HG03469 (cell line): ENCODE measurements at regions not wholly inside any gene's neighbourhood (a gene's known extent, or its start where the extent isn't known, plus 50 kb on each side); places are given as distances from the start of the nearest gene placed in this dataset.

Experiments
- ATAC-seq: cut with Tn5 transposase; IDR thresholded peaks from one replicate; pipeline ENCODE4 v1.9.1; 2021; ENCODE audit warnings: mild to moderate bottlenecking, moderate library complexity, moderate number of reproducible peaks; ENCODE audit not compliant: unreplicated experiment

DNA sequence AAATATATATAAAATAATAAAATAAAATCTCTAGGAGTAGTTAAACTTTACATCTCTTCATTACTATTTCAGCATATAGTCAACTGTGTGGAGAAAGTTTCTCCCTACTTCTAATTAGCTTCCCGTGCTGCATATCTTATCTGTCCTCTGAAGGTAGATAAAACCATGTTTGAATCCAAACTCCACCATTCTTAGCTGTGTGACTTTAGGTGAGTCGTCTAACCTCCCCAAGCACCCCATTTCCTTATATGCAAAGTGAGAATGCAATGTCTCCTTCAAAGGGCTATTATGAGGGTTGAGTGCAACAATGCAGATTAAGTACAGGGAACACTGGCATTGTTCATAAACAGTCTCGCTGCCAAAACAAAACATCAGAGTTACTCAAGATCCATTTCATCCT is 80.8 kb upstream of the DRD2 start:
- no peak for ATAC-seq

DNA sequence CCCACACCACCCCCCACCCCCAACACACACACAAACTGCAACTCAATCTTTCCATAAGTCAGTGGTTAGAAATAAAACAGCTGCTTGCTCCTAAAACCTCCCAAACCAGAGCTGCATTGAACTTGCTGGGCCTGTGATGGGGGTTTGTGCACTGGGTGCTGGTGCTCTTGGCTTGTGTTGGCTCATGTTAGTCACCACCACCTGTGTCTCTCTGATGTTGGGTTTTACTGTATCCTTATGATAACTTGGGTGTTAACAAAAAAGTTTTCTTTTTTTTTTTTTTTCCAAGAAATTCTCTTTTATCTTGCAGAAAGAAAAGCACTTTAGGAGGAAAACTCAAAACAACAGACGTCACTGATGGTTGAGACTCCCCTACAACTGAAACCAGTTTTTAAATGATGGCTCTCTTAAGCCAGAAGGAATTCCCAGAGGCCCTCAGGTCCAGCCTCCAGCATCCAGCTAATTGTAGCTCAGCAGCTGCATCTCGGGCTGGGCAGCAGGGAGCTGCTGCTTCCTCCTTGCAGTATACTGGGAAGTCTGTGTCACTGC is 79.9 kb upstream of the DRD2 start:
- no peak for ATAC-seq

DNA sequence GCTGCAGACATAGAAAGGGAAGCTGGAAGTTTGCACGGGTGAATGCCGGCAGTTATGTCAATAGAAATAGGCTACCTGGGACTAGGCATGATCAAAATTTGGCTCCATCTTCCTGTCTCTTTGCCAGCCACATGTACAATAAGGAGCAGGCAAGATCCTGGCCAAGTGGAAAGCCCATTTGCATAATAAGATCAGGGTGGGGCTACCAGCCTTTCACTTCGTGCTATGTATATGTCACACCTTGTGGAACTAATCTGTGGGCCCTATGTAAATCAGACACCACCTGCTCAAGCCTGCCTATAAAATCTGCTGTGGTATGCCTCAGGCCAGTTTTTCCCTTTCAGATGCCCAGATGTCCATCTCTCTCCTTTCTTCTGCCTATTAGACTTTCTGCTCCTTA is 79.3 kb upstream of the DRD2 start:
- ATAC-seq = no peak

DNA sequence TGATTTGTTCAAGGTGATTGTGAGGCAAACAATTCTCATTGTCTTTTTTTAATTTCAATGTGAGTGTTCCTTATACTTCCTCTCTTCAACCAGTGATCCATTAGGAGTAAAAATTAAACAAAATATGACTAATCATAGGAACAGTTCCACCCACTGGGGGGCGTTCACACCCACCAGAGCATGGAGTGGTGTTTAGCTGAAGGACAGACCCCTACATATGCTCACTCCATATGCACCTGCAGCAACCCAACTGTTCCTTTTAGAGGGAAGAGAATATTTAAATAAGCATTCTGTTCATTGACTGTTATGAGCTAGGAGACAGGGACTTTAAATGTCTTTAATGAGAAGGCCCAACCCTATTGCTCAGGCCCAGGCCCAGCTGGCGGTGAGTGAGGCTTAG is 78.7 kb upstream of the DRD2 start:
- ATAC-seq = no peak

DNA sequence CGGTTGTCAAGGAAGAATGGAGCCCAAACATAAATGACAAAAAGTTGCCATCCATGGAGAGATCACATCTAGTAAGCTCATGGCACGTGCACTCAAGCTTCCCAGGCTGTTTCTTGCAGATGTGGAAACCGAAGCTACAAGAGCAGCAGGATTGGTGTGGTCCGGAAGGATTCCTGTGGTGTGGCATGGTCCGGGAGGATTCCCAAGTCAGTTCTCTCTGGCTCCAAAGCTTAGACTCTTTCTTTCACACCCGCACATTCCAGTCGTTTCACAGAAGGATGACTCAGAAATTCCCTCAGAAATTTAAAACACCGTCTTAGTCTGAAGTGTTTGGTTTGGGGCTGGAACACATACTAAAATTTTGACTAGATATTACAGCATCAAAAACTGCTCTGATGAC is 78.0 kb upstream of the DRD2 start:
- ATAC-seq = no peak

DNA sequence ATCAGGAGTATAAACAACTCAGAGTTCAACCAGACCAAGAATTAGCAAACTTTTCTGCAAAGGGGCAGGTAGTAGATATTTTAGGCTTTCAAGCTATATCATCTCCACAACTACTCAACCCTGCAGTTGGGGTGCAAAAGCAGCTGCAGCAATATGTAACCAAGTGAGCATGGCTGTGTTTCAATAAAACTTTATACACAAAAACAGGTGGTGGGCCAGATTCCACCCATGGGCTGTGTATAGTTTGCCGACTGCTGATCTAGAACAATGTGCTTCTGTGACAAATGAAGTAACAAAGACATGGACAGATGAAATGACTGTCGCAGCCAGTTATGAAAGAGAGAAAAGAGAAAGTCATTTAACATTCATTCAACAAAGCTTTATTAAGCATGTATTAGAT is 77.1 kb upstream of the DRD2 start:
- no peak for ATAC-seq

DNA sequence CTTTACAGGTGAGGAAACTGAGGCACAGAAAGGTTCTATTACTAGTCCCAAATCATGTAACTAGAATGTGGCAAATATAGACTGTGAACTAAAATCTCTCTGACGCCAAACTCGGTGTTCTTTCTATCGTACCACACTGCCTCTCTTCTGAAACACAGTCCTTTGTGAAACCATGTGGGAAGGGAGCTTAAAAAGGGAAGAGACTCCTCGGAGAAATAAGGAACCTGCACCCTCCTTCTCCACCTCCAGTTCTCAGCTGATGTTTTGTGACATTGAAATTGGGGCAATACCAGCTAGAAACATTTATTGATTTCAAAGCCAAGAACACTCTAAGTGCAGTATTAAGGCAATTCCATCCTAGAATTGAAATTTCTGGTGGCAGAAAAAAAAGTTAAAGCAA is 76.4 kb upstream of the DRD2 start:
- no peak for ATAC-seq

DNA sequence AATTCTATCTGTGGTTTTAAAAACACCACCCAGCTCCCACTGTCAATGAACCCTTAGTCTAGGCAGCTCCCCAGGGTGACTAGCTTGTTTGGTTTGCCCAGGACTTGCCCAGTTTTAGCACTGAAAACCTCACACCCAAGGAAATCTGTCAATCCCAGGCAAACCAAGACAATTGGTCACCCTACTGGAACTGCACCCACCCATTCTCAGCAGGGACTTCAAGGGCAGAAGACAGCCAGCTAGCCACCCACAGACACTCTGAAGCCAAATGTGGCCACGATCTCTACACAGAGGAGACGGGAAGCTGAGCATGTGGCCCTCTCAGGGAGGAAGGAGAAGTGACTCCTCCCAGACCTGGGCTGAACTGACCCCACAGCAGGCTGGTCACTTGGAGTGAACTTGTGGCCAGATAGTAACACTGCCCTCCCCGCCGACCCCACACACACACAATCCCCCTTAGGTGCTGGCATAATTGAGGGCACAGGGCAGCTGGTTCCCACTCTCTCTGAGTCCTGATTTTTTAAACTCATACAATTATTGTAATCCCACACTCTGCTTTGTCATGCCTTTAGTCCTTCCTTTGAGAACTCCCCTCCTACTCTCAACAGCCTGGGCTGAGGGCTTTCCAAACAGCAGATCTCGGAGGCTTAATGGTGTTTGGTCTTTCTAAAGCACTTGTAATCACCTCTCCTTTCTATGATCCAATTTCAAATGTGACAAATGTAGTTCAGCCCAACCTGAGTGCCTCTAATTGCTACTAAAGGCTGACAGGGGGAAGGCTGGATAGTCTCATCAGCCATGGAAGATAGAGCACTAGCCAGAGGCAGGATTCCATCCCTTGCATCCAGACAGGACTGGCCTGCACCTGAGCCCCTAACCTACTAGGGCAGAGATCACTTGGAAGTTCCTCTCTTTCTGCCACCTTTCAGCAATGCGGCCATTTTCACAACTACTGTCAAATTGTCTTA is 74.7 kb upstream of the DRD2 start:
- no peak for ATAC-seq

DNA sequence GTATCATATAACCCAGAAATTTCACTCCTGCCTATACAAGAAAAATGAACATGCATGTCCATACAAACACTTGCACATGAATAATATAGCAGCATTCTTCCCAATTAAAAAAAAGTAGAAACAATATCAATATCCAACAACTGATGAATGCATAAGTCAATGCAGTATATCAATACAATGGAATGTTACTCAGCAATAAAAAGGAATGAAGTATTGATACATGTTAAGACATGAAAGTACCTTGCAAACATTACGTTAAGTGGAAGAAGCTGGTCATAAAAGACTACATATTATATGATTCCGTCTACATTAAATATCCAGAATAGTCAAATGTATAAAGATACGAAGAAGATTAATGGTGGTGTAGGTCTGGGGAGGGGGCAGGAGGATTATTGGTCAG is 73.9 kb upstream of the DRD2 start:
- no peak for ATAC-seq

DNA sequence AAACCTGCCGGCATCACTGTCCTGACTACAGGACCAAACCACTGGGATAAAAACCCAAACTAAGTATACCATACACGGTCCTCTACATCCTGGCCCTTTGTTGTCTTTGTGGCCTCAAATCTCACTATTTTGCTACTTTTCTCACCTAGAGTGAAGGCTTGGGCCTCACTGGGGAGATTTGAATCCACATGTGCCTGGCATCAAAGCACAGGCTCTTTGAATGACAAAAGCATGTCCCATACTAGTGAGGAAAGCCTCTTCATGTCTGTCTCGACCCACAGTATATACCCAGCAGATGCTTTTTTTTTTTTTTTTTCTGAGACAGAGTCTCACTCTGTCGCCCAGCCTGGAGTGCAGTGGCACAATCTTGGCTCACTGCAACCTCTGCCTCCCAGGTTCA is 72.5 kb upstream of the DRD2 start:
- ATAC-seq = no peak

DNA sequence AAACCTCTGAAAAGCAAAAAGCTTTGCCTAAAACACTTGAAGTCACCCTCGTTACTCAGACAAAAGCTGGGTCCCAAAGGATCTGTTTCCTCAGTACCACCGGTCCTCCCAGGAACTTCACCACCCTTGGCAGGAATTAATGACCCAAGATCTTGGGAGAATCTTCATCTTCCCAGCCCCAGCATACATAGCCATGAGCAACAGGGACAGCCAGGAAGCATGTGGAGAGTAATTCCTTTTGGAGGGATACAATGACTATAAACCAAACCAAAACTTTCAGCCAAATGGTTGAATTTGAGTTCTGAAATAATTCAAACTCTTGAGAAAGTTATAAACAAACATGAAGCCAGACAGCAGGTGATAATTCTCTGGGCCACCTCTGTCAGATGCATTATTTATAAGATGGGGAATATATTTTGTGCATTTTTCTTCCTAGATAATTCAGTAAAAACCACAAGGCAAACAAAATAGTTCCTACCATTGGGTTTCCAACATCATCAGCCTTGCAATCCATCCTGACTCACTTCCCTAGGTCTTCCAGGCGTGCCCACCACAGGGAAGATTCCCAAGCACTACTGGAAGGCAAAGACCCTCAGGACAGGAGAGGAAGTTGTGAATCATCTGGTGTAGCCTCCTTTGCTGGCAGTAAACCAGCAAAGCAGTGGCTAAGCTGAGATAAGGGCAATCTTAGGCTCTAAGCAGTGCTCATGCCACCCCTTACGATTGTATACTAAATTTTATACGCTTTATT is 71.7 kb upstream of the DRD2 start:
- no peak for ATAC-seq

DNA sequence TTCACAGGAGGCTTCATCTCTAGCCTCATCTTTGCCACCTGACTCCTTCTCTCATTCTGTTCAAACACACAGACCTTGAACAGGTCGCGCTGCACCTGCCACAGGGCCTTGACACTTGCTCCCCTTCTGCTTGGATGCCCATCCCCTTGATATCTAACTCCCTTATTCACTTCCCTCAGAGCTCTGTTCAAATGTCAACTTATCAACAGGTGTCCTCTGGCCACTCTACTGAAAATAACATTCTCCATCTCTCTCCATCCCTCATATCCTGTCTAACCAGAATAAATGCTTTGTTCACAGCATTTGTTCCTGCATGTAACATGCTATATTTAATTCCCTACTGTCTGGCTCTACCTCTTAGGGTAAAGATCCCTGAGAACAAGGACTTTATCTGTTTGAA is 67.2 kb upstream of the DRD2 start:
- ATAC-seq = no peak

DNA sequence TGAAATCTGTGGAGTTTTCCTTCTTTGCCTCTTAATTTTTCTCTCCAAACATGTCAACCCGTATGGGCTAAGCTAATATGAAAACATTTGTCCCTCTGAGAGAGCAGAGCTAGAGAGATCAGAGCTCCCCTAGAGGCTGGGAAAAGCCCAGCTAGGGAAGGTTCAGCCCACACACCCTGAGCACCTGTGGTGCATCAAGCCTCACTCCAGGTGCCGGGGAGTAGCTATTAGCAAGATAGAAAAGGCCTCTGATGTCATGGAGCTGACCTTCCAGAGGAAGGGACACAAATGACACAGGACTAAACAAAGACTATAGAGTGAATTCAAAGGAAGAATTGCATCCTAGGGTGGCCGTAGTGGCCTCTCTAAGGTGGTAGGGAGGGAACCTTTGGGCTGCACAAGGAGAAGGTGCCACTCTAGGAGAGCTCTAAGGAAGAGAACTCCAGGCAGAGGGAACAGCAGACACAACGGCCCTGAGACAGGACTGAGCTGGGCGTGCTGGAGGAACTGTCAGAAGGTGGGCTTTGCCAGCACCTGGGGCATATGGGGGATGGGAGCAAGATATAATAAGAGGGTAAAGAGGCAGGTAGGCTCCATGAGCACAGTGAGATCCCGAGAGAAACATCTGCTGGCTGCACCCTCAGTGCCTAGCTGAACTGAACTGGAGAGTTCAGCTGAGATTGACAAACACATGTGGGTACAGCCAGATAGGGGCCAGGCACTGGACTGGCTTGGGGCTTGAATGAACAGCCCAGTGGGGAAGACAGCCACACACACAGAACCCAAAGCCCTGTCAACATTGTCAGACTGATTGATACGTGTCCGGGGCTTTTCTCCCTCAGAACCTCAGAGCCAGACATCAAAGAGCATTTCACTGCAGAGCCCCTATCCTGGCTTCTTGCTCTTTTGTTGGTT is 65.5 kb upstream of the DRD2 start:
- ATAC-seq = no peak

DNA sequence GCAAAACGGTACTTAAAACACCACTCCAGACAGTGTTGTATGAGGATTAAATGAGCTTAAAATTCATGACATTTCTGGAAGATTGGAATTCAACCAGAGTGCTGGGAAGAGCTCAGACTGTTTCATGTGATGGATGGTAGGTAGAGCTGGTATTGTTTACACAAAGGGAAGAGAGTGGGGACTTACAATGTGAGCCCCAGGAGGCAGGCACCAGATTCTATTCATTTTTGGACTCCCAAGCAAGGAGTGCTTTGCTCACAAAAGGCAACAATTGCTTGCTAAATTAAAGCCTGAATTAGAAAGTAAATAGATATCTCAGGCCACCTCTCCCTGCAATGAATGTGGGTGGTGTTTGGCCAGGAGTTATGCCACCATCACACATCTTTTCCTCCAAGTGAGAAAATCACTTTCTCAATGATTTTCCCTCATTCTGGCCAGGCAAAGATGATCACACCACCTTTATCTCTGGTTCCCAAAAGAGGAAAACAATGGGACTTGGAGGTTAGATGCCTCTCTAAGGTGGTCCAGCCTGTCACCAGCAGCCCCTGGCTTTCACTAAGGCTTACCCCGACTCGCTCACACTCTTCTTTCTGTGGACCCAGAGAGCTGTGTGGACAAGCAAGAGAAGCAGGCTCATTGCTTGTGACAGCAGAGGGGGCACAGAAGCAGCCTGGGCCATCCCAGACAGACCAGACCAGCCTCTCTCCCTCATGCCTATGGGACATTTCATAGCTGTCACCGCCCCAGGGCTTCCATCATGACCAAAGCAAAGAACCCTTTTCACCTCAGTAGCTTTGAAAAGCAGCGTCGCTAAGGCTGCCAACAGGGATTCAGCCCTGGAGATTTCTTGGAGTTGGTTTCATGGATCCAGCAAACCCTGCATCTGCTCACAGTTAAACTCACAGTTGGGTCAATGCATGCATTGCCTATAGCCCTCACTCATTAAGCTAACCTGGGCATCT is 63.5 kb upstream of the DRD2 start:
- ATAC-seq = no peak

DNA sequence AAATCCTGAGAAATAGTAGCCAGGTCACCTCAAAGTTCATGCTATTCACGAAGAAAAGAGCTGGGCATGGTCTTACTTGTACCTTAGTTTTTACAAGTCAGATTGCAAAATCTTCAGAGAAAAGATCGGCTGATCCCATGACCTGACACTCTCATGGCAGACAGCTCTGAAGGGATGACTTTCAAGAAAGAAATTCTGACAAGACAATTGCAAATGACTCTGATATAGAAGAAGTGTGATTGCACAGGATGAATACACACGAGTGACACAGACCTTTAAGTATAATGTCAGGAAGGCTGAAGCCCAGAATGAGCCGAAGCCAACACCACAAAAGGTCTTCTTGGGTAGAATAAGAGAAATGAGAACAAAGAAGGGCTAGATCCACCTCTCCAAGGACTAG is 59.4 kb upstream of the DRD2 start:
- ATAC-seq = no peak

DNA sequence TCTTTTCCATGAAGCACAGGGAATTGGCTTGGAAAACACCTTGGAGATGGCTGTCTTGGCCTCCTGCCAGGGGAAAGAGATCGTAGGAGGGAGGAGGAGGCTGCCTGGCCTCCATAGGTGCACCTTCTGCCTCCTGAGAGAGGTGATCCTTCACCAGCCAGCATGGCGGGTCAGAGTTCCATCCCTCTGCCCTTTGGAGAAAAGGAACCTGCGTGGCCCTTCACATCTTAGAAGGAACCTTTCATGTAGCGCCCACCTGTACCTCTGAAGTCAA is 58.2 kb upstream of the DRD2 start:
- ATAC-seq = no peak

DNA sequence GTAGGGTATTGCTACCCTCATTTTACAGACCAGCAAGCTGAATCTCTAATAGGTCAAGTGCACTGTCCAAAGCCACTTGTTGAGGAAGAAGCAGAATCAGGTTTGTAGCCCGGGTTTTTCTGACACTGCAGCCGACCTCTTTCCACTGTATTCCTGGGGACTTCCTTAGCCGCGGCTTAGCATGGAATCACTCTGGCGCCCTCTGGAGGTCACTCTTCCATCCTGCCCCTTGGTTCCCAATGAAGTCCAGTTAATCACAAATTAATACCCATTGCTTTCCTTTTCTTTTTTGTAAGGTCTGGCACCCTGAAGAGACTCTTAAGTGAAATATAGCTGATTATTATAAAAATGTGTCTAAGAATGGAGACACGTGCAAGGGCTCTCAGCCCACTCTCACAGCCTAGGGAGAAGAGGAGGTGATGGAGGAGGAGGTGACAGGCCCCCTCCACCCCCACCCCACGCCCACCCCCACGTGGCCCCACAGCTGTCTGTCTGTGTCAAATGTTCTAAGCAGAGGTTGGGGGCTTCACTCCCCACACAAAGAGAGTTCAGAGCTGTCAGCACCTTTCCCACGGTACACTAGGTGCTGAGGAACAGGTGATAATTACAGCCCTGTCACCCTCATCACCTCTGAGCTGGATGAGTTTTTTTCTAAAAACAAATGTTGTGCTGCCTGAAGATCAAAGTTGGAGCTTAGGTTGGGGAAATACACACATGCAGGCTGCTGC is 57.7 kb upstream of the DRD2 start:
- no peak for ATAC-seq

DNA sequence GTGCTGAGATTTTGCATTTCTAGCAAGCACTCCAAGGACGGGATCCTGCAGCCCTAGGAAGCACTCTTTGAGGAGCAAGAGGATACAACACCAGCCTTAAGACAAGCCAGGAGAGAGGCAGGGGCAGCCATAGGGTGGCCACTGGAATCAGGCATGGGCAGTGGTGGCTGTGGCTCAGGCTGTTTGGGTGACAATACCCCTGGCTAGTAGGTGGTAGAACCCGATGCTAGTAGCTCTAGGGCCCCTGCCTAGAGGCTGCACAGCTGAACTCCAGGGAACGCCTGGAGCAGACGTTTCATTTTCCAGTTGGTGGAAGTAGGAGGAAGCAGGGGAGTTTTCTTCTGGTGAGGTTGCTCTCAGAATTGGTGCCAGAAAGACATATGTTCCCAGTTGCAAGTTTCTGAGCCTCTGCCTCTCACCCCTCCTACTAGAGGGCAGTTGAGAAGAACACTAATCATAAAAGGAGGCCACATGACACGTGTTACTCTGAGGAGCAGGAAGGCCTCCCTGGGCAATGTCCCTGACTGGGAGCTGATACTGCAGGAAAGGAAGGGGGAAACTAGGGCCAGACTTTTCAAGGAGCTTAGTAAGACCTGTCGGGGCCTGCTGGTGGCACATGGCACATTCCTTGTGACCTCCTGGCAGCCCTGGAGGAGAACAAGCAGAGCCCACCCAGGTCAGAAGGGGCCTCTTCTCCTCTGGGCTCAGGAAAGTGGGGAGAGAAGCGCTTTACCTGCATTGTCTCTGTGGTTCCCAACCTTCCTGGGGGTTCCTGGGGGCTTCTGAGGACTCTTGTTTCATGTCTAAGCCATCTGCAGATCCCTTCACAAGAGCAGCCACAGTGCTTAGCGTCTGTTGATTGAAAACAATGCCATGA is 56.6 kb upstream of the DRD2 start:
- no peak for ATAC-seq
